H9 (cell line): ENCODE measurements at regions not wholly inside any gene's neighbourhood (a gene's known extent, or its start where the extent isn't known, plus 50 kb on each side); places are given as distances from the start of the nearest gene placed in this dataset.

Experiments used
- DNase-seq: peaks from one replicate; pipeline ENCODE4 v3.0.0-alpha.2; 2017
- H2AFZ ChIP-seq: one replicate; pipeline ENCODE4 v1.6.1; 2013; ENCODE audit warnings: mild to moderate bottlenecking, low read length, control low read depth, moderate library complexity
- H2AK5ac ChIP-seq: 2 replicates; pipeline ENCODE4 v1.6.1; 2013; ENCODE audit warnings: low read length, control low read depth, mixed read lengths; ENCODE audit not compliant: insufficient read length
- H2BK120ac ChIP-seq: one replicate; pipeline ENCODE4 v1.6.1; 2013; ENCODE audit warnings: low read depth, mild to moderate bottlenecking, low read length, control low read depth, inconsistent platforms; ENCODE audit not compliant: poor library complexity, severe bottlenecking
- H2BK12ac ChIP-seq: 2 replicates; pipeline ENCODE4 v1.6.1; 2013; ENCODE audit warnings: low read length, control low read depth, mixed read lengths, low read depth; ENCODE audit not compliant: insufficient read length
- H2BK15ac ChIP-seq: 2 replicates; pipeline ENCODE4 v1.6.1; 2013; ENCODE audit warnings: low read depth, low read length, control low read depth
- H2BK20ac ChIP-seq: one replicate; pipeline ENCODE4 v1.6.1; 2013; ENCODE audit warnings: low read depth, mild to moderate bottlenecking, low read length, control low read depth, inconsistent platforms; ENCODE audit not compliant: poor library complexity, severe bottlenecking
- H2BK5ac ChIP-seq: 2 replicates; pipeline ENCODE4 v1.6.1; 2013; ENCODE audit warnings: low read length, control low read depth, mixed read lengths; ENCODE audit not compliant: insufficient read length
- H3K14ac ChIP-seq: 2 replicates; pipeline ENCODE4 v1.6.1; 2013; ENCODE audit warnings: low read length, control low read depth; ENCODE audit not compliant: insufficient read depth
- H3K18ac ChIP-seq: 2 replicates; pipeline ENCODE4 v1.6.1; 2013; ENCODE audit warnings: low read depth, mild to moderate bottlenecking, mixed read lengths, low read length, control low read depth; ENCODE audit not compliant: insufficient read length
- H3K23ac ChIP-seq: 2 replicates; pipeline ENCODE4 v1.6.1; 2013; ENCODE audit warnings: low read length, control low read depth, mixed read lengths, low read depth; ENCODE audit not compliant: insufficient read length
- H3K23me2 ChIP-seq: 2 replicates; pipeline ENCODE4 v1.6.1; 2013; ENCODE audit warnings: low read depth, mild to moderate bottlenecking, mixed read lengths, low read length, control low read depth; ENCODE audit not compliant: insufficient read length, poor library complexity, severe bottlenecking
- H3K27ac ChIP-seq: 2 replicates; pipeline ENCODE4 v1.5.1; 2013; ENCODE audit warnings: low read length, control low read depth, mixed read lengths, low read depth; ENCODE audit not compliant: insufficient read length
- H3K27me3 ChIP-seq: 2 replicates; pipeline ENCODE4 v1.6.1; 2013; ENCODE audit warnings: low read length, control low read depth, inconsistent platforms; ENCODE audit not compliant: insufficient read depth
- H3K4ac ChIP-seq: 2 replicates; pipeline ENCODE4 v1.6.1; 2013; ENCODE audit warnings: low read depth, mild to moderate bottlenecking, control low read depth, inconsistent platforms, low read length, moderate library complexity
- H3K4me1 ChIP-seq: 2 replicates; pipeline ENCODE4 v1.6.1; 2013; ENCODE audit warnings: low read length, control low read depth, inconsistent platforms; ENCODE audit not compliant: insufficient read depth
- H3K4me2 ChIP-seq: 2 replicates; pipeline ENCODE4 v1.6.1; 2013; ENCODE audit warnings: low read length, control low read depth, mixed read lengths; ENCODE audit not compliant: insufficient read length, insufficient read depth
- H3K56ac ChIP-seq: 2 replicates; pipeline ENCODE4 v1.6.1; 2013; ENCODE audit warnings: low read depth, mild to moderate bottlenecking, mixed read lengths, low read length, control low read depth; ENCODE audit not compliant: insufficient read length
- H3K79me1 ChIP-seq: 2 replicates; pipeline ENCODE4 v1.6.1; 2013; ENCODE audit warnings: low read depth, mild to moderate bottlenecking, moderate library complexity, low read length, control low read depth, inconsistent platforms; ENCODE audit not compliant: insufficient read depth, poor library complexity, severe bottlenecking
- H3K79me2 ChIP-seq: 2 replicates; pipeline ENCODE4 v1.6.1; 2013; ENCODE audit warnings: low read length, control low read depth, inconsistent platforms; ENCODE audit not compliant: insufficient read depth
- H3K9ac ChIP-seq: 2 replicates; pipeline ENCODE4 v1.6.1; 2013; ENCODE audit warnings: low read length, control low read depth, mixed read lengths; ENCODE audit not compliant: insufficient read length; ENCODE audit errors: extremely low read depth
- H3K9me3 ChIP-seq: one replicate; pipeline ENCODE4 v1.6.1; 2013; ENCODE audit warnings: low read depth, low read length, inconsistent platforms; ENCODE audit not compliant: control insufficient read depth
- H3T11ph ChIP-seq: one replicate; pipeline ENCODE4 v1.6.1; 2013; ENCODE audit warnings: mild to moderate bottlenecking, low read length, control low read depth, inconsistent platforms
- H4K20me1 ChIP-seq: one replicate; pipeline ENCODE4 v1.6.1; 2013; ENCODE audit not compliant: control insufficient read depth, insufficient read length, insufficient read depth
- H4K5ac ChIP-seq: 2 replicates; pipeline ENCODE4 v1.6.1; 2013; ENCODE audit warnings: low read depth, mild to moderate bottlenecking, mixed read lengths, low read length, control low read depth; ENCODE audit not compliant: insufficient read length
- H4K8ac ChIP-seq: replicated peaks from 2 replicates; pipeline ENCODE4 v1.6.1; 2013; ENCODE audit warnings: low read length, control low read depth, mixed read lengths, low read depth; ENCODE audit not compliant: insufficient read length
- H4K91ac ChIP-seq: 2 replicates; pipeline ENCODE4 v1.6.1; 2013; ENCODE audit warnings: low read depth, mild to moderate bottlenecking, moderate library complexity, mixed read lengths, low read length, control low read depth; ENCODE audit not compliant: insufficient read length
- H3K27ac Mint-ChIP-seq, 3 experiments: 2 replicates in 2 of 3; 3 replicates in 1 of 3; pipeline ENCODE4 v1.8.0; 2020 to 2021; ENCODE audit warnings: mixed read lengths in 3 of 3, mild to moderate bottlenecking in 1 of 3, moderate library complexity in 1 of 3
- H3K27me3 Mint-ChIP-seq: 2 replicates; pipeline ENCODE4 v1.8.0; 2021; ENCODE audit warnings: low read depth, mild to moderate bottlenecking, moderate library complexity, mixed read lengths
- H3K36me3 Mint-ChIP-seq, 3 experiments: 2 replicates in 2 of 3; 3 replicates in 1 of 3; pipeline ENCODE4 v1.8.0; 2020 to 2021; ENCODE audit warnings: low read depth in 3 of 3, mixed read lengths in 3 of 3; ENCODE audit not compliant: insufficient read depth in 1 of 3
- H3K4me1 Mint-ChIP-seq, 2 experiments: 2 replicates each; pipeline ENCODE4 v1.8.0; 2020; ENCODE audit warnings: mixed read lengths in 2 of 2
- H3K4me3 Mint-ChIP-seq, 2 experiments: 2 replicates in 1 of 2; 3 replicates in 1 of 2; pipeline ENCODE4 v1.8.0; 2020 to 2021; ENCODE audit warnings: mild to moderate bottlenecking in 2 of 2, mixed read lengths in 2 of 2, moderate library complexity in 1 of 2
- H3K9me3 Mint-ChIP-seq, 2 experiments: 2 replicates in 1 of 2; 3 replicates in 1 of 2; pipeline ENCODE4 v1.8.0; 2020; ENCODE audit warnings: mild to moderate bottlenecking in 2 of 2, mixed read lengths in 2 of 2, moderate library complexity in 1 of 2
- CTCF ChIP-seq: fragments of 200-600 bp; sonication (generic); conservative IDR thresholded peaks from 3 replicates; pipeline ENCODE4 v1.8.0; 2021; ENCODE audit warnings: antibody characterized with exemption, mild to moderate bottlenecking
- WGBS: extraction: QIAGEN DNeasy Blood & Tissue Kit; methylation state at CpG from one replicate; pipeline ENCODE4 v1.1.7; 2013; ENCODE audit warnings: missing lambda C conversion rate, low lambda C conversion rate, mixed read lengths; ENCODE audit not compliant: insufficient read length; ENCODE audit errors: extremely low coverage; 5-methylcytosine and 5-hydroxymethylcytosine counted together

GRCh38 chr2:177015356-177015923 lies 197.2 kb upstream of the HNRNPA3 start:
- Histone ChIP-seq H2BK15ac (no peak overlapping the region), H3K4me2 (no peak overlapping the region), H2BK120ac (no peak overlapping the region), H4K5ac (no peak overlapping the region), H3K4ac (no peak overlapping the region), H3K79me1 (no peaks in the 10 kb centered on the region), H3K14ac (no peak overlapping the region), H3K23me2 (no peaks in the 10 kb centered on the region), H3T11ph (no peak overlapping the region), H3K27ac (no peak overlapping the region), H3K4me1 (no peaks in the 10 kb centered on the region), H3K23ac (no peak overlapping the region), H3K27me3 (no peaks in the 10 kb centered on the region), H3K79me2 (no peaks in the 10 kb centered on the region), H2BK12ac (no peak overlapping the region), H2AK5ac (no peak overlapping the region), H3K9ac (no peak overlapping the region), H4K20me1 (no peaks in the 10 kb centered on the region), H3K18ac (no peak overlapping the region), H3K56ac (no peak overlapping the region), H4K8ac (no peak overlapping the region), H2BK5ac (no peak overlapping the region), H2AFZ (no peak overlapping the region), H3K9me3 (no peaks in the 10 kb centered on the region), H4K91ac (no peak overlapping the region), H2BK20ac (no peak overlapping the region)
- H3K27me3 Mint-ChIP-seq, result no peaks in the 10 kb centered on the region
- TF ChIP-seq CTCF, result no peak
- no peaks in the 10 kb centered on the region for H3K36me3 Mint-ChIP-seq
- H3K4me1 Mint-ChIP-seq, result peaks cover 0 to 2% of the 10 kb centered on the region in 2 experiments; a peak in 1 of 4 replicates
- no peak overlapping the region for H3K4me3 Mint-ChIP-seq
- DNase-seq, result no peak
- H3K9me3 Mint-ChIP-seq, result no peaks in the 10 kb centered on the region
- no CpG with 5 or more reads among the region's 4 CpGs for WGBS
- H3K27ac Mint-ChIP-seq, result no peak overlapping the region
